HEK293 (cell line): ENCODE measurements at regions not wholly inside any gene's neighbourhood (a gene's known extent, or its start where the extent isn't known, plus 50 kb on each side); places are given as distances from the start of the nearest gene placed in this dataset.

Experiments
- CTCF ChIA-PET: fragments of 350-600 bp; formaldehyde crosslinking; extraction: SDS; loops from one replicate; lab custom pipeline; 2021; ENCODE audit warnings: antibody characterized with exemption; lab: Yijun Ruan, JAX
- POLR2A ChIA-PET: fragments of 300-600 bp; formaldehyde crosslinking; extraction: SDS; loops from one replicate; lab custom pipeline; 2020; ENCODE audit warnings: antibody characterized with exemption, inconsistent platforms; lab: Yijun Ruan, JAX
- H3K27ac ChIP-seq: fragments of 200-500 bp; sonication (Bioruptor generic); 2 replicates; pipeline ENCODE4 v1.5.1; 2014; ENCODE audit warnings: low read depth, low read length, control low read depth, inconsistent platforms; ENCODE audit errors: extremely low read depth
- H3K36me3 ChIP-seq, 2 experiments: fragments of 200-500 bp in 1 of 2; sonication (Bioruptor generic) in 1 of 2; 1 replicate in 1 of 2; 2 replicates in 1 of 2; pipeline ENCODE4 v1.5.1; 2014 to 2017; ENCODE audit warnings: inconsistent platforms in 2 of 2, low read length in 2 of 2; ENCODE audit not compliant: control insufficient read depth in 2 of 2, insufficient read depth in 1 of 2
- H3K4me1 ChIP-seq: fragments of 200-500 bp; sonication (Bioruptor generic); 2 replicates; pipeline ENCODE4 v1.5.1; 2014; ENCODE audit warnings: mild to moderate bottlenecking, low read length, inconsistent platforms; ENCODE audit not compliant: control insufficient read depth, insufficient read depth
- H3K4me3 ChIP-seq: 2 replicates; pipeline ENCODE4 v1.5.1; 2011; ENCODE audit warnings: low read depth, mild to moderate bottlenecking, control low read depth, low read length, moderate library complexity
- H3K9me3 ChIP-seq: fragments of 200-500 bp; sonication (Bioruptor generic); 2 replicates; pipeline ENCODE4 v1.5.1; 2014; ENCODE audit warnings: low read depth, low read length, inconsistent platforms; ENCODE audit not compliant: control insufficient read depth, insufficient read depth
- BCL11B ChIP-seq: fragments of 450-650 bp; formaldehyde crosslinking; IDR thresholded peaks from 2 replicates; pipeline ENCODE4 v1.5.1; 2016; ENCODE audit warnings: low read depth, missing biosample characterization, missing genetic modification characterization
- KLF1 ChIP-seq: fragments of 450-650 bp; formaldehyde crosslinking; IDR thresholded peaks from 2 replicates; pipeline ENCODE4 v1.5.1; 2016; ENCODE audit warnings: missing biosample characterization, missing genetic modification characterization
- KLF16 ChIP-seq: fragments of 450-650 bp; formaldehyde crosslinking; IDR thresholded peaks from 2 replicates; pipeline ENCODE4 v1.5.1; 2017; ENCODE audit warnings: missing biosample characterization, missing genetic modification characterization
- PRDM6 ChIP-seq: fragments of 450-650 bp; formaldehyde crosslinking; IDR thresholded peaks from 2 replicates; pipeline ENCODE4 v1.5.1; 2017; ENCODE audit warnings: missing biosample characterization, missing genetic modification characterization
- TSHZ1 ChIP-seq: fragments of 450-650 bp; formaldehyde crosslinking; IDR thresholded peaks from 2 replicates; pipeline ENCODE4 v1.5.1; 2016; ENCODE audit warnings: missing biosample characterization, missing genetic modification characterization, borderline replicate concordance
- ZBTB21 ChIP-seq: fragments of 450-650 bp; formaldehyde crosslinking; IDR thresholded peaks from 2 replicates; pipeline ENCODE4 v1.5.1; 2017; ENCODE audit warnings: missing biosample characterization, missing genetic modification characterization
- ZFHX2 ChIP-seq: fragments of 450-650 bp; formaldehyde crosslinking; conservative IDR thresholded peaks from 2 replicates; pipeline ENCODE4 v1.5.1; 2016; ENCODE audit warnings: missing biosample characterization, missing genetic modification characterization
- ZNF133 ChIP-seq: fragments of 450-650 bp; formaldehyde crosslinking; IDR thresholded peaks from 2 replicates; pipeline ENCODE4 v1.5.1; 2016; ENCODE audit warnings: missing biosample characterization, missing genetic modification characterization
- ZNF138 ChIP-seq: fragments of 450-650 bp; formaldehyde crosslinking; IDR thresholded peaks from 2 replicates; pipeline ENCODE4 v1.5.1; 2016; ENCODE audit warnings: missing biosample characterization, missing genetic modification characterization, borderline replicate concordance
- ZNF157 ChIP-seq: fragments of 450-650 bp; formaldehyde crosslinking; IDR thresholded peaks from 2 replicates; pipeline ENCODE4 v1.5.1; 2016; ENCODE audit warnings: missing biosample characterization, missing genetic modification characterization
- ZNF18 ChIP-seq: fragments of 450-650 bp; formaldehyde crosslinking; IDR thresholded peaks from 2 replicates; pipeline ENCODE4 v1.5.1; 2016; ENCODE audit warnings: missing biosample characterization, missing genetic modification characterization
- ZNF211 ChIP-seq: fragments of 450-650 bp; formaldehyde crosslinking; IDR thresholded peaks from 2 replicates; pipeline ENCODE4 v1.5.1; 2016; ENCODE audit warnings: low read depth, missing biosample characterization, missing genetic modification characterization
- ZNF23 ChIP-seq: fragments of 450-650 bp; formaldehyde crosslinking; IDR thresholded peaks from 2 replicates; pipeline ENCODE4 v1.5.1; 2016; ENCODE audit warnings: missing biosample characterization, missing genetic modification characterization, borderline replicate concordance
- ZNF521 ChIP-seq: fragments of 450-650 bp; formaldehyde crosslinking; IDR thresholded peaks from 2 replicates; pipeline ENCODE4 v1.5.1; 2017; ENCODE audit warnings: missing biosample characterization, mild to moderate bottlenecking, missing genetic modification characterization
- ZNF629 ChIP-seq: fragments of 450-650 bp; formaldehyde crosslinking; IDR thresholded peaks from 2 replicates; pipeline ENCODE4 v1.5.1; 2017; ENCODE audit warnings: missing biosample characterization, missing genetic modification characterization
- TF ChIP-seq, protein P1 (sequence below): fragments of 450-650 bp; formaldehyde crosslinking; IDR thresholded peaks from 2 replicates; pipeline ENCODE4 v1.5.1; 2016; ENCODE audit warnings: missing biosample characterization, missing genetic modification characterization
- TF ChIP-seq, protein P2 (sequence below): fragments of 450-650 bp; formaldehyde crosslinking; IDR thresholded peaks from 2 replicates; pipeline ENCODE4 v1.5.1; 2016; ENCODE audit warnings: missing biosample characterization, missing genetic modification characterization, low read depth

- Histone ChIP-seq H3K4me1 (no peaks in the 10 kb centered on the region), H3K9me3 (no peaks in the 10 kb centered on the region), H3K36me3 (no peaks in the 10 kb centered on the region), H3K27ac (no peak overlapping the region), H3K4me3 (no peak overlapping the region)
- ChIA-PET CTCF (interaction anchor here (0.8 kb wide), 1 partner anchor 12 kb away, joined by 4 read pairs; no protein-coding TSS in a partner anchor), POLR2A (no interaction called here)
- TF ChIP-seq BCL11B (tag by site-specific recombination), result no peak
- TF ChIP-seq, protein P1, sequence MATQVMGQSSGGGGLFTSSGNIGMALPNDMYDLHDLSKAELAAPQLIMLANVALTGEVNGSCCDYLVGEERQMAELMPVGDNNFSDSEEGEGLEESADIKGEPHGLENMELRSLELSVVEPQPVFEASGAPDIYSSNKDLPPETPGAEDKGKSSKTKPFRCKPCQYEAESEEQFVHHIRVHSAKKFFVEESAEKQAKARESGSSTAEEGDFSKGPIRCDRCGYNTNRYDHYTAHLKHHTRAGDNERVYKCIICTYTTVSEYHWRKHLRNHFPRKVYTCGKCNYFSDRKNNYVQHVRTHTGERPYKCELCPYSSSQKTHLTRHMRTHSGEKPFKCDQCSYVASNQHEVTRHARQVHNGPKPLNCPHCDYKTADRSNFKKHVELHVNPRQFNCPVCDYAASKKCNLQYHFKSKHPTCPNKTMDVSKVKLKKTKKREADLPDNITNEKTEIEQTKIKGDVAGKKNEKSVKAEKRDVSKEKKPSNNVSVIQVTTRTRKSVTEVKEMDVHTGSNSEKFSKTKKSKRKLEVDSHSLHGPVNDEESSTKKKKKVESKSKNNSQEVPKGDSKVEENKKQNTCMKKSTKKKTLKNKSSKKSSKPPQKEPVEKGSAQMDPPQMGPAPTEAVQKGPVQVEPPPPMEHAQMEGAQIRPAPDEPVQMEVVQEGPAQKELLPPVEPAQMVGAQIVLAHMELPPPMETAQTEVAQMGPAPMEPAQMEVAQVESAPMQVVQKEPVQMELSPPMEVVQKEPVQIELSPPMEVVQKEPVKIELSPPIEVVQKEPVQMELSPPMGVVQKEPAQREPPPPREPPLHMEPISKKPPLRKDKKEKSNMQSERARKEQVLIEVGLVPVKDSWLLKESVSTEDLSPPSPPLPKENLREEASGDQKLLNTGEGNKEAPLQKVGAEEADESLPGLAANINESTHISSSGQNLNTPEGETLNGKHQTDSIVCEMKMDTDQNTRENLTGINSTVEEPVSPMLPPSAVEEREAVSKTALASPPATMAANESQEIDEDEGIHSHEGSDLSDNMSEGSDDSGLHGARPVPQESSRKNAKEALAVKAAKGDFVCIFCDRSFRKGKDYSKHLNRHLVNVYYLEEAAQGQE, result no peak
- TF ChIP-seq PRDM6 (tag by site-specific recombination), result 0 out of 2 replicates have a peak, but pooled peaks have one; percentile 6
- TF ChIP-seq ZNF629, result peak; percentile 31; the same call in 1 of the 2 replicates
- no peak for TF ChIP-seq TSHZ1 (tag by site-specific recombination)
- TF ChIP-seq ZNF133, result no peak
- TF ChIP-seq ZFHX2, result 0 out of 2 replicates have a peak, but pooled peaks have one; percentile 16
- TF ChIP-seq ZBTB21 (tag by site-specific recombination), result peak; percentile 56; the same call in 1 of the 2 replicates
- no peak for TF ChIP-seq KLF1 (tag by site-specific recombination)
- no peak for TF ChIP-seq ZNF23 (tag by site-specific recombination)
- TF ChIP-seq KLF16, result no peak
- TF ChIP-seq, protein P2, sequence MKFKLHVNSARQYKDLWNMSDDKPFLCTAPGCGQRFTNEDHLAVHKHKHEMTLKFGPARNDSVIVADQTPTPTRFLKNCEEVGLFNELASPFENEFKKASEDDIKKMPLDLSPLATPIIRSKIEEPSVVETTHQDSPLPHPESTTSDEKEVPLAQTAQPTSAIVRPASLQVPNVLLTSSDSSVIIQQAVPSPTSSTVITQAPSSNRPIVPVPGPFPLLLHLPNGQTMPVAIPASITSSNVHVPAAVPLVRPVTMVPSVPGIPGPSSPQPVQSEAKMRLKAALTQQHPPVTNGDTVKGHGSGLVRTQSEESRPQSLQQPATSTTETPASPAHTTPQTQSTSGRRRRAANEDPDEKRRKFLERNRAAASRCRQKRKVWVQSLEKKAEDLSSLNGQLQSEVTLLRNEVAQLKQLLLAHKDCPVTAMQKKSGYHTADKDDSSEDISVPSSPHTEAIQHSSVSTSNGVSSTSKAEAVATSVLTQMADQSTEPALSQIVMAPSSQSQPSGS (tag by site-specific recombination), result peak; percentile 69
- no peak for TF ChIP-seq ZNF211 (tag by site-specific recombination)
- TF ChIP-seq ZNF138 (tag by site-specific recombination), result no peak
- TF ChIP-seq ZNF157, result no peak
- no peak for TF ChIP-seq ZNF18
- TF ChIP-seq ZNF521 (tag by site-specific recombination), result no peak
These were observed 64.8 kb upstream of the TMEM260 start for GRCh38 chr14:56514663-56515371.
